ENCODE measurements at regions not wholly inside any gene's neighbourhood (a gene's known extent, or its start where the extent isn't known, plus 50 kb on each side); places are given as distances from the start of the nearest gene placed in this dataset.
"Not testable (repeated sequence)": the region's sequence is repeated elsewhere in the genome, so short reads cannot be mapped to it uniquely, and the experiment has no call there.

GRCh38 chr7:25595996-25596395 is 367.7 kb upstream of the NPVF start:
- CTCF ChIA-PET = no interaction called here
- POLR2A ChIA-PET = no interaction called here
- no peak for DNase-seq (ENCODE audit: extremely low spot score)
- no peak for TF ChIP-seq CTCF (IDR thresholded peaks at IDR 0.05; ENCODE audit: control extremely low read depth, extremely low read depth, low read depth, missing control alignments)

DNA sequence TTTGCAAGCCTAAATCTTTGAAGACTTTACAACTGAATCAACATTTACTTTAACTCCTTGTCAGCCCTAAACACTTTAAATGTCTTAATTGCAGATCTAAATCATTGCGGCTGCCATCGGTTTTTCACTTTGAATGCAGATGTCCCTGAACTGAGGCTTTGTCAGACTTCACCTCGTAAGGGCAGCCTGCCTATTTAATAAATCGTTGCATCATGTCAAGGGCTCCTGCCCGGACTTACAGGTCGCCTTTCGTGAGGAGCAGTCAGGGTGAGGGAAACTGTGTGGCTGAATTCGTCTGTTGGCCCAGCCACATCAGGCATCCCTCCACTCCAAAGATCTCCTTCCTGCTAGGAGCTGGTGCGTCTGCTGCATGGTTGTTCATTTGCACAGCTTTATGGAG is 368.2 kb upstream of the NPVF start:
- DNase-seq (ENCODE audit: extremely low spot score) = no peak
- ChIA-PET CTCF (no interaction called here), POLR2A (no interaction called here)
- TF ChIP-seq CTCF (IDR thresholded peaks at IDR 0.05; ENCODE audit: control extremely low read depth, extremely low read depth, low read depth, missing control alignments) = no peak

GRCh38 chr7:25597946-25598345 is 369.7 kb upstream of the NPVF start:
- ChIA-PET POLR2A (no interaction called here), CTCF (no interaction called here)
- no peak for TF ChIP-seq CTCF (IDR thresholded peaks at IDR 0.05; ENCODE audit: control extremely low read depth, extremely low read depth, low read depth, missing control alignments)
- DNase-seq (ENCODE audit: extremely low spot score) = no peak

DNA sequence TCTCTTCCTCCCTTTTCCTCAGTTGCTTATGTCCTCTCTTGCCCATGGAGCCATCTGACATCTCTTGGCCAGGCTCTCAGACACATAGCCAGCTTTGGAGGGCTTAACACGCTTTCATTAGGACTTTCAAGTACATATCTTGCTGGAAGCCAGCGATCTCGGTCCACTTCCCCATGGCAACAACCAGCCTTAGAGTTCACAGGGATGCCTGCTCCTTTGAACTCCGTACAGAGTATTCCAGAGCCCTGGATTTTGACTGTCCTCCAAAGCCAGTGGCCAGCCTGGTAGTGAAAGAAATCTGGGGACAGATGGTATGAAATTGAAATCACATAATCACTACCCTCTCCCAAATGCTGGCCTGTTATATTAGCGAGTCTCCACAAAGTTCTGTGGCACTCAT is 370.5 kb upstream of the NPVF start:
- TF ChIP-seq CTCF (IDR thresholded peaks at IDR 0.05; ENCODE audit: control extremely low read depth, extremely low read depth, low read depth, missing control alignments) = no peak
- CTCF ChIA-PET = no interaction called here
- DNase-seq (ENCODE audit: extremely low spot score) = no peak
- POLR2A ChIA-PET = no interaction called here

GRCh38 chr7:25600262-25600920 is 372.1 kb upstream of the NPVF start:
- no peak for DNase-seq (ENCODE audit: extremely low spot score)
- CTCF ChIA-PET = interaction anchor here (1.1 kb wide), 1 partner anchor 11 kb away, joined by 3 read pairs; no protein-coding TSS in a partner anchor
- POLR2A ChIA-PET = no interaction called here
- TF ChIP-seq CTCF (IDR thresholded peaks at IDR 0.05; ENCODE audit: control extremely low read depth, extremely low read depth, low read depth, missing control alignments) = no peak

DNA sequence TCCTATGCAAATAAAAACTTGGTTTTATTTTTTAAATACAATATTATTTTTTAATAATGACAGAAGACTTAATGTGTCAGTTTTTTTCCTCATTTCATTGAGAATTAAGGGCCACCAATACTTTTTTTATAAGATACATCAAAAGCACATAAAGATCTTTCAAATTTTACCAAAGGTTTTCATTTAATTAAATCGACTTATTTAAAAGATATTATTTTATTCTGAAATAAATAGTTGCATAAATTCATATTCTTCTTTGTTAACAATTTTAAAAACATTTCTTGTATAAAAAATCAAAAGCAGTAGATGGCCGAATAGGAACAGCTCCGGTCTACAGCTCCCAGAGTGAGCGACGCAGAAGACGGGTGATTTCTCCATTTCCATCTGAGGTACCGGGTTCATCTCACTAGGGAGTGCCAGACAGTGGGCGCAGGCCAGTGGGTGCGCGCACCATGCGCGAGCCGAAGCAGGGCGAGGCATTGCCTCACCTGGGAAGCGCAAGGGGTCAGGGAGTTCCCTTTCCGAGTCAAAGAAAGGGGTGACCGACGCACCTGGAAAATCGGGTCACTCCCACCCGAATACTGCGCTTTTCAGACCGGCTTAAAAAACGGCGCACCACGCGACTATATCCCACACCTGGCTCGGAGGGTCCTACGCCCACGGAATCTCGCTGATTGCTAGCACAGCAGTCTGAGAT is 374.6 kb upstream of the NPVF start:
- POLR2A ChIA-PET; DNase-seq (ENCODE audit: extremely low spot score); CTCF ChIA-PET: not testable (repeated sequence)

GRCh38 chr7:25603427-25603740 is 375.1 kb upstream of the NPVF start:
- CTCF ChIA-PET; DNase-seq (ENCODE audit: extremely low spot score); POLR2A ChIA-PET: not testable (repeated sequence)

- DNase-seq (ENCODE audit: extremely low spot score) = no peak
- ChIA-PET POLR2A (no interaction called here), CTCF (no interaction called here)
- no peak for TF ChIP-seq CTCF (IDR thresholded peaks at IDR 0.05; ENCODE audit: control extremely low read depth, extremely low read depth, low read depth, missing control alignments)
These were observed 382.9 kb upstream of the NPVF start for GRCh38 chr7:25611196-25611595.

All from GM10248 (cell line).